ENCODE measurements at regions not wholly inside any gene's neighbourhood (a gene's known extent, or its start where the extent isn't known, plus 50 kb on each side); places are given as distances from the start of the nearest gene placed in this dataset.

- ATAC-seq = no peak
Observed at GRCh38 chr12:108414021-108414420, 74.9 kb upstream of the CMKLR1 start.

More at GRCh38 chr12:108414021-108414420, 74.9 kb upstream of the CMKLR1 start:
- no peak for DNase-seq (ENCODE audit: low spot score)
- H3K4me3 Mint-ChIP-seq = no peak overlapping the region
- H3K27ac Mint-ChIP-seq = no peak overlapping the region
- H3K36me3 Mint-ChIP-seq = no peaks in the 10 kb centered on the region
- H3K27me3 Mint-ChIP-seq (ENCODE audit: low read depth) = no peaks in the 10 kb centered on the region
- no peaks in the 10 kb centered on the region; the same call in 1 of the 2 replicates for H3K9me3 Mint-ChIP-seq
- ChIA-PET POLR2A (no interaction called here), CTCF (interaction anchor here (0.6 kb wide), 1 partner anchor 98 kb away, joined by 3 read pairs; no protein-coding TSS in a partner anchor)
- H3K4me1 Mint-ChIP-seq = peaks cover 23% of the 10 kb centered on the region
- TF ChIP-seq ZNF512 (CRISPR knock-in tag; IDR thresholded peaks at IDR 0.05; ENCODE audit: borderline replicate concordance) = no peak
- no peak for TF ChIP-seq MYBL2 (CRISPR knock-in tag; IDR thresholded peaks at IDR 0.05)
- no peak for TF ChIP-seq ATF3 (CRISPR knock-in tag; conservative IDR thresholded peaks at IDR 0.05)
- no peak for TF ChIP-seq ZNF671 (CRISPR knock-in tag; IDR thresholded peaks at IDR 0.05)
- TF ChIP-seq CTCF (IDR thresholded peaks at IDR 0.05) = no peak
- no peak for TF ChIP-seq ATF6 (CRISPR knock-in tag; IDR thresholded peaks at IDR 0.05)
- no peak for TF ChIP-seq ZNF121 (CRISPR knock-in tag; IDR thresholded peaks at IDR 0.05)
- TF ChIP-seq ZSCAN18 (CRISPR knock-in tag; IDR thresholded peaks at IDR 0.05) = no peak
- TF ChIP-seq SOX15 (CRISPR knock-in tag; IDR thresholded peaks at IDR 0.05) = no peak
- TF ChIP-seq ZNF425 (CRISPR knock-in tag; conservative IDR thresholded peaks at IDR 0.05) = no peak
- no peak for TF ChIP-seq PRRX2 (CRISPR knock-in tag; IDR thresholded peaks at IDR 0.05)
- TF ChIP-seq KAT7 (CRISPR knock-in tag; IDR thresholded peaks at IDR 0.05; ENCODE audit: borderline replicate concordance) = no peak
- TF ChIP-seq AR (CRISPR knock-in tag; IDR thresholded peaks at IDR 0.05) = no peak
- TF ChIP-seq ERG (CRISPR knock-in tag; IDR thresholded peaks at IDR 0.05) = no peak
- TF ChIP-seq CDX4 (CRISPR knock-in tag; IDR thresholded peaks at IDR 0.05; ENCODE audit: borderline replicate concordance) = no peak
- no peak for TF ChIP-seq ZNF532 (CRISPR knock-in tag; IDR thresholded peaks at IDR 0.05; ENCODE audit: borderline replicate concordance)
- no peak for TF ChIP-seq IRF1 (CRISPR knock-in tag; IDR thresholded peaks at IDR 0.05)
